ENCODE measurements at regions not wholly inside any gene's neighbourhood (a gene's known extent, or its start where the extent isn't known, plus 50 kb on each side); places are given as distances from the start of the nearest gene placed in this dataset.

GRCh38 chr12:25692115-25693035 is 139.3 kb upstream of the LMNTD1 start:
- TF ChIP-seq CTCF (conservative IDR thresholded peaks at IDR 0.05 in 1 of 2, IDR thresholded peaks at IDR 0.05 in 1 of 2; ENCODE audit: low read depth in 1 of 2, low read length in 2 of 2) (no peak), EZH2 (IDR thresholded peaks at IDR 0.05; ENCODE audit: low read length, missing control alignments) (no peak)

Measured in fibroblast of lung (primary cell).